ENCODE measurements at regions not wholly inside any gene's neighbourhood (a gene's known extent, or its start where the extent isn't known, plus 50 kb on each side); places are given as distances from the start of the nearest gene placed in this dataset.

- WGBS, 2 donors = 34 to 43% methylated on average over 8 of the region's 8 CpGs
- Histone ChIP-seq H3K9me3 (ENCODE audit: control insufficient read depth in 4 of 4, insufficient read depth in 3 of 4, low read length in 3 of 4) (no peaks in the 10 kb centered on the region), H3K4me1 (ENCODE audit: control insufficient read depth in 5 of 5, insufficient read depth in 5 of 5, low read length in 5 of 5) (no peaks in the 10 kb centered on the region), H3K4me3 (no peak overlapping the region), H3K36me3 (ENCODE audit: control insufficient read depth in 4 of 4, insufficient read depth in 4 of 4, low read length in 4 of 4) (no peaks in the 10 kb centered on the region), H3K9ac (ENCODE audit: insufficient read depth in 1 of 2, low read length in 2 of 2) (no peak overlapping the region), H3K27me3 (ENCODE audit: control insufficient read depth in 3 of 3, insufficient read depth in 3 of 3, low read length in 2 of 3) (peaks cover 0 to 8% (median 0%) of the 10 kb centered on the region in 3 donors), H3K27ac (ENCODE audit: low read depth in 1 of 2, low read length in 1 of 2) (no peak overlapping the region)
- no peak for TF ChIP-seq CTCF (IDR thresholded peaks at IDR 0.05; ENCODE audit: control extremely low read depth, extremely low read depth)
- ATAC-seq (ENCODE audit: insufficient read depth, low FRiP score) = no peak
- peak in 2 of 3 donors; percentile 1 to 27 for DNase-seq
These were observed 507.2 kb upstream of the EEF2KMT start for GRCh38 chr16:5604770-5605169.

DNA sequence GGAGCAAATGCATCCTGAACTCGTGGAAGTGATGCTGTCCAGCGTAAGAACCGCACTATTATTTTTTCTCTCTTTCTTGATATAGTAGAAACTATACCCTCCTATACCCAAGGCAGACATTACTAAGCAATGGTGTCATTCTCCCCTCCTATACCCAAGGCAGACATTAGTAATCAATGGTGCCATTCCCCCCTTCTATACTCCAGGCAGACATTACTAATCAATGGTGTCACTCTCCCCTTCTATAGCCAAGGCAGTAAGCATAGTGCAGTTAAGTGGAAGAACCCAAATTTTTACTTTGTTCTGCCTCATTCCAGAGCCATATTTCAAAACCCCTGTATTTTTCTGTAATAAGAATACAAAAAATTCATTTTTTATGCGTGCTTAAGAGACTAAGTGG lies 506.2 kb upstream of the EEF2KMT start:
- H3K27ac ChIP-seq (ENCODE audit: low read depth in 1 of 2, low read length in 1 of 2) = no peak overlapping the region
- TF ChIP-seq CTCF (IDR thresholded peaks at IDR 0.05; ENCODE audit: control extremely low read depth, extremely low read depth) = no peak
- H3K27me3 ChIP-seq (ENCODE audit: control insufficient read depth in 3 of 3, insufficient read depth in 3 of 3, low read length in 2 of 3) = peaks cover 0 to 8% (median 0%) of the 10 kb centered on the region in 3 donors
- H3K9me3 ChIP-seq (ENCODE audit: control insufficient read depth in 4 of 4, insufficient read depth in 3 of 4, low read length in 3 of 4) = no peaks in the 10 kb centered on the region
- no peaks in the 10 kb centered on the region for H3K36me3 ChIP-seq (ENCODE audit: control insufficient read depth in 4 of 4, insufficient read depth in 4 of 4, low read length in 4 of 4)
- WGBS, 2 donors = 87 to 90% methylated on average over 4 of the region's 4 CpGs
- H3K4me3 ChIP-seq = no peak overlapping the region
- no peak overlapping the region for H3K9ac ChIP-seq (ENCODE audit: insufficient read depth in 1 of 2, low read length in 2 of 2)
- no peak for ATAC-seq (ENCODE audit: insufficient read depth, low FRiP score)
- DNase-seq = no peak
- H3K4me1 ChIP-seq (ENCODE audit: control insufficient read depth in 5 of 5, insufficient read depth in 5 of 5, low read length in 5 of 5) = no peaks in the 10 kb centered on the region

DNA sequence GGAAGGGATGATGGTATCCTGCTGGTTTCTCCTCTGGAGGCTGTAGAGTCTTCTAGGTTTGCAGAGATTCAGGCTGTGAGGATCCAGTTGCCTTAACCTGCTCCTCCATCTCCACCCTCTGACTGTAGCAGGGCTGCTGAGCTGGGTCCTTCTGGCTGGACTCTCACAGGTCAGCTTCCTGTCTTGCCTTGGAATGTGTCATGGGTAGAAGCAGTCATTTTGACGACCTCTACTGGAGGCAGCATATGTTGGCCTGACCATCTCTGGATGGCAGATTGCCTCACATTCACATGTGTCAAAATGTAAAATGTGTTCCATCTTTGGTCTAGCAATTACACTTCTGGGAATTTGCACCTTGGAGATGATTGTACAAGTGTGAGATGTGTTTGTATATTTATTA lies 504.4 kb upstream of the EEF2KMT start:
- 28 to 70% methylated on average over 1 of the region's 1 CpG for WGBS, 2 donors
- DNase-seq (no peak), ATAC-seq (ENCODE audit: insufficient read depth, low FRiP score) (no peak)
- Histone ChIP-seq H3K9ac (ENCODE audit: insufficient read depth in 1 of 2, low read length in 2 of 2) (no peak overlapping the region), H3K36me3 (ENCODE audit: control insufficient read depth in 4 of 4, insufficient read depth in 4 of 4, low read length in 4 of 4) (no peaks in the 10 kb centered on the region), H3K9me3 (ENCODE audit: control insufficient read depth in 4 of 4, insufficient read depth in 3 of 4, low read length in 3 of 4) (no peaks in the 10 kb centered on the region), H3K27ac (ENCODE audit: low read depth in 1 of 2, low read length in 1 of 2) (no peak overlapping the region), H3K4me1 (ENCODE audit: control insufficient read depth in 5 of 5, insufficient read depth in 5 of 5, low read length in 5 of 5) (no peaks in the 10 kb centered on the region), H3K27me3 (ENCODE audit: control insufficient read depth in 3 of 3, insufficient read depth in 3 of 3, low read length in 2 of 3) (peaks cover 0 to 4% (median 0%) of the 10 kb centered on the region in 3 donors), H3K4me3 (no peak overlapping the region)
- TF ChIP-seq CTCF (IDR thresholded peaks at IDR 0.05; ENCODE audit: control extremely low read depth, extremely low read depth) = no peak

GRCh38 chr16:5598793-5599192 lies 501.2 kb upstream of the EEF2KMT start:
- Histone ChIP-seq H3K9me3 (ENCODE audit: control insufficient read depth in 4 of 4, insufficient read depth in 3 of 4, low read length in 3 of 4) (peaks cover 0 to 10% (median 0%) of the 10 kb centered on the region in 4 donors), H3K36me3 (ENCODE audit: control insufficient read depth in 4 of 4, insufficient read depth in 4 of 4, low read length in 4 of 4) (no peaks in the 10 kb centered on the region), H3K27ac (ENCODE audit: low read depth in 1 of 2, low read length in 1 of 2) (no peak overlapping the region), H3K27me3 (ENCODE audit: control insufficient read depth in 3 of 3, insufficient read depth in 3 of 3, low read length in 2 of 3) (no peaks in the 10 kb centered on the region), H3K9ac (ENCODE audit: insufficient read depth in 1 of 2, low read length in 2 of 2) (no peak overlapping the region), H3K4me3 (no peak overlapping the region), H3K4me1 (ENCODE audit: control insufficient read depth in 5 of 5, insufficient read depth in 5 of 5, low read length in 5 of 5) (no peaks in the 10 kb centered on the region)
- no peak for TF ChIP-seq CTCF (IDR thresholded peaks at IDR 0.05; ENCODE audit: control extremely low read depth, extremely low read depth)
- ATAC-seq (ENCODE audit: insufficient read depth, low FRiP score) = no peak
- WGBS, 2 donors = 73 to 77% methylated on average over 7 of the region's 7 CpGs
- DNase-seq = no peak

Data from lung (tissue), 11 donors.